GM21576 (cell line): ENCODE measurements at regions not wholly inside any gene's neighbourhood (a gene's known extent, or its start where the extent isn't known, plus 50 kb on each side); places are given as distances from the start of the nearest gene placed in this dataset.

Experiments used
- ATAC-seq: cut with Tn5 transposase; IDR thresholded peaks from one replicate; pipeline ENCODE4 v1.9.1; 2021; ENCODE audit warnings: mild to moderate bottlenecking, moderate library complexity; ENCODE audit not compliant: unreplicated experiment

- ATAC-seq, result no peak
Observed at GRCh38 chr6:163663575-163663974, 249.1 kb downstream of the QKI start.

- ATAC-seq, result no peak
Observed at GRCh38 chr6:163662604-163663225, 248.2 kb downstream of the QKI start.

- ATAC-seq, result peak; percentile 98
Observed at GRCh38 chr6:163661272-163661671, 246.8 kb downstream of the QKI start.

- no peak for ATAC-seq
Observed at GRCh38 chr6:163659803-163660202, 245.3 kb downstream of the QKI start.

DNA sequence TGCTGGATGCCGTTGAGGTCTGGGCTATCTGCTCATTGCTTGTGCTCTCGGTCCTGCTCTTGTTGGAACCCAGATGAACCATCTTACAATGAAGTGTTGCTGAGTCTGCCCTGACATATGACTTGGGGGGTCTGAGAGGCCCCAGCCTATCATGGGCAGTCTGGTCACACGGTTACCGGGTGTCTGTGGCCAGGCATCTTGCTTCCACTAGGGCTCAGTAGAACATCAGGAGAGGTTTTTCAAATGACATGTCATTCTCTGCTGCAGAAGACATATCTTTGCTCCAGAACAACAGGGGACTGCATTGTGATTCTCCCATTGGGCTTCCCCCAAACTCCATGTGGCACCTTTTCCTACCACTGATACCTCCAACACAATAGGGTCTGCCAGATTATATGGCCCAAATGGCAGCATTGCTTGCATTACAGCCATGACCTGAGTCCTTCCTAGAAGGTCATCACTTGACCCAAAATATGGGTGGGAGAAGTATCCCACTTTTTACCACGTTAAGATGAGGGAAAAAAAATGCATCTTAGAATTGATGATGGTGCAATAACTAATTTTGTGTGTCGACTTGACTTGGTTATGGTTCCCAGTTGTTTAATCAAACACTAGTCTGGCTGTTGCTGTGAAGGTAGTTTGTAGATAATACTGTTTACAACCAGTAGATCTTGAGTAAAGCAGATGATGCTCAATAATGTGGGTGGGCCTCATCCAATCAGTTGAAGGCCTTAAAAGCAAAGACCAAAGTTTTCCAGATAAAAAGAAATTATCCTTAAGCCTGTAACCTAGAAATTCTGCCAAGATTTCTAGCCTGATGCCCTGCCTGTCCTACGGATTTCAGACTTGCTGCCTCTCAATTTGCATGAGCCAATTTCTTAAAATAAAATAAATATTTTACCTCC, 241.0 kb downstream of the QKI start:
- ATAC-seq, result peak; percentile 52

GRCh38 chr6:163651915-163652668, 237.6 kb downstream of the QKI start:
- ATAC-seq, result no peak

DNA sequence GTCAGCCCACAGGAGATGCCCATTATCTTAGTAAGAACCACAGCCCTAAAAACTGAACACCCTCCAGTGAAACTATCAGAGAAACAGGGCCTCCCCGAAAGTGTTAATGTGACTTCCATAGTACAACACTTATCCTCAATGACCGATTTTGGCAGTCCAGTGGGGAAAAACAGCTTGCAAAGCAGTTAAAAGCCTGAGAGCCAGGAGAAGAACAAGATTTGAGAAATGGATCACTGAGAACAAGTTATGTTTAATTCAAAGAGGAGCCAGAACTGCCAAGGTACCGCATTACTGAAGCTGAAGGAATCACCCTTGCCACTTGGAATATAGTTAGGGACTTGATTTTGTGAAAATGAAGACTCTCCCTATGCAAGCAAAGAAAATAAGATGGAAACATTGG, 236.9 kb downstream of the QKI start:
- no peak for ATAC-seq

- ATAC-seq, result no peak
Observed at GRCh38 chr6:163648868-163649267, 234.3 kb downstream of the QKI start.

- no peak for ATAC-seq
Observed at GRCh38 chr6:163647624-163648023, 233.1 kb downstream of the QKI start.

- ATAC-seq, result no peak
Observed at GRCh38 chr6:163646866-163647265, 232.3 kb downstream of the QKI start.

GRCh38 chr6:163646133-163646532, 231.6 kb downstream of the QKI start:
- ATAC-seq, result no peak

GRCh38 chr6:163645560-163645959, 231.0 kb downstream of the QKI start:
- no peak for ATAC-seq

DNA sequence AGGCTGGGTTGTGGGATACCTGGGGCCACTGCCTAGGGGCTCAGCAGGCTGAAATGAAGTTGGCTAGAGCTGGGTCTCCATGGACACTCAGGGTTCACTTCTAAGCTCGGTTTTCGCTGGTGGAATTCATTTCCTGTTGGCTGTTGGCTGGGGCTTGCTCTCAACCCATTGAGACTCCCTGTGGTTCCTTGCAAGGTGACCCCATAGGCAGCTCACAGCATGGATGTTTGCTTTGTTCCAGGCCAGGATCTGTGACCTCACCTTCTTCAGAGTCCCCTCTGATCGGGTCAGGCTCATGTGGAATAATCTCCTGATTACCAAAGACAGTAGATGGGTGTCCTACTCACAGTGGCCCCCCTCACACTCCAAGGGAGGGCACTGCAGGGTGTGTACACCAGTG, 229.3 kb downstream of the QKI start:
- no peak for ATAC-seq

- ATAC-seq, result no peak
Observed at GRCh38 chr6:163641706-163642105, 227.2 kb downstream of the QKI start.

GRCh38 chr6:163640641-163641040, 226.1 kb downstream of the QKI start:
- no peak for ATAC-seq

GRCh38 chr6:163637524-163637923, 223.0 kb downstream of the QKI start:
- peak; percentile 95 for ATAC-seq

GRCh38 chr6:163635731-163636364, 221.3 kb downstream of the QKI start:
- ATAC-seq, result no peak

DNA sequence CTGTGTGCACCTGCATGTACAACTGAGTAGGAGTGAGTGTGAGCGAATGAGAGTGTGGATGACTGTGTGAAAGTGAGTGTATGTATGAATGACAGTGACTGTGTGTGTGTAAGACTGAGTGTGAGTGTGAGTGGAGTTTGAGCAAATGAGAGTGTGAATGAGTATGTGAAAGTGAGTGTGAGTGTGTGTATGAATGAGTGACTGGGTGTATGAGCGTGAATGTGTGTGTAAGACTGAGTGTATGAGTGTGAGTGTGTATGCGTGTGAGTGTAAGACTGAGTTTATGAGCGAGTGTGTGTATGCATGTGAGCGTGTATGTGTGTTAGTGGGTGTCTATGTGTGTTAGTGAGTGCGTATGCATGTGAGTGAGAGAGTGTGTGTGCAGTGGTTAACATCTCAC, 220.8 kb downstream of the QKI start:
- no peak for ATAC-seq

GRCh38 chr6:163634211-163635171, 220.0 kb downstream of the QKI start:
- ATAC-seq, result no peak

DNA sequence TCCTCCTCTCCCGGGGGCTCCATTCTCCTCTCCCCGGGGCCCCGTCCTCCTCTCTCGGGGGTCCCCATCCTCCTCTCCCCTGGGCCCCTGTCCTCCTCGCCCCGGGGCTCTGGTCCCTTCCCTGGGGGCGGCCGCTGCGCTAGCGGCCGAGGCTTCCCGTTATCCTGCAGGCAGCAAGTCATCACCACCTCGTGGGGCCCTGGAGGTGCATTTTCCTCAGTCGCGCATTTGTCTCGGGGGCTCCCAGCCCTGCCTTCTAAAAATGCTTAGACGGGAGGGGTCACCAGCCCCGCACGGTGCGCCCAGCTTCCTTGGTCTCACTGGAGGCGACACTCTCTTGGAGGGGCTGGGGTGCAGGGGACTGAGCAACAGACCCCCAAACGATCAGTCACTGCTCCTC, 216.5 kb downstream of the QKI start:
- ATAC-seq, result no peak
